Caco-2 (cell line): ENCODE measurements at regions not wholly inside any gene's neighbourhood (a gene's known extent, or its start where the extent isn't known, plus 50 kb on each side); places are given as distances from the start of the nearest gene placed in this dataset.

Experiments
- BruUV-seq: library from RNA; stranded (reverse); fragments of 400-500 nt; replicated peaks from 2 replicates; lab custom pipeline; 2021; lab: Mats Ljungman, UMichigan
- CTCF ChIA-PET: fragments of 300-600 bp; sonication (Branson Sonifier 250); formaldehyde crosslinking; loops from one replicate; lab custom pipeline; 2022; ENCODE audit warnings: antibody characterized with exemption; lab: Charles Lee
- POLR2A ChIA-PET: fragments of 300-600 bp; sonication (Branson Sonifier 250); formaldehyde crosslinking; loops from one replicate; lab custom pipeline; 2022; ENCODE audit warnings: antibody characterized with exemption; lab: Charles Lee
- DNase-seq, 2 experiments: peaks; one replicate each; pipeline versions ENCODE4 v3.0.0 to v3.0.0-alpha.2; 2020 to 2022
- H3K27me3 ChIP-seq: replicated peaks from 2 replicates; pipeline ENCODE4 v1.6.0; 2011; ENCODE audit warnings: low read length; ENCODE audit not compliant: control insufficient read depth, insufficient read depth
- H3K36me3 ChIP-seq: 2 replicates; pipeline ENCODE4 v1.5.1; 2011; ENCODE audit warnings: low read length; ENCODE audit not compliant: control insufficient read depth, insufficient read depth
- H3K4me1 ChIP-seq: fragments of 250-450 bp; sonication (Bioruptor Pico); 2 replicates; pipeline ENCODE4 v1.5.1; 2020; ENCODE audit warnings: mild to moderate bottlenecking
- H3K4me3 ChIP-seq: 2 replicates; pipeline ENCODE4 v1.5.1; 2011; ENCODE audit warnings: low read depth, mild to moderate bottlenecking, control low read depth, low read length
- H3K9me3 ChIP-seq: fragments of 250-450 bp; sonication (Bioruptor Pico); 2 replicates; pipeline ENCODE4 v1.5.1; 2020; ENCODE audit warnings: mild to moderate bottlenecking, moderate library complexity
- H3K27ac Mint-ChIP-seq: one replicate; pipeline ENCODE4 v1.8.0; 2022; ENCODE audit warnings: mixed read lengths; ENCODE audit not compliant: unreplicated experiment
- H3K27me3 Mint-ChIP-seq: one replicate; pipeline ENCODE4 v1.8.0; 2022; ENCODE audit warnings: mixed read lengths; ENCODE audit not compliant: insufficient read depth, unreplicated experiment
- H3K36me3 Mint-ChIP-seq: one replicate; pipeline ENCODE4 v1.8.0; 2022; ENCODE audit warnings: mild to moderate bottlenecking, mixed read lengths; ENCODE audit not compliant: insufficient read depth, unreplicated experiment
- H3K4me1 Mint-ChIP-seq: one replicate; pipeline ENCODE4 v1.8.0; 2022; ENCODE audit warnings: low read depth, mixed read lengths; ENCODE audit not compliant: unreplicated experiment
- H3K4me3 Mint-ChIP-seq: one replicate; pipeline ENCODE4 v1.8.0; 2022; ENCODE audit warnings: mild to moderate bottlenecking, moderate library complexity, mixed read lengths; ENCODE audit not compliant: unreplicated experiment
- H3K9me3 Mint-ChIP-seq: one replicate; pipeline ENCODE4 v1.8.0; 2022; ENCODE audit warnings: mixed read lengths; ENCODE audit not compliant: unreplicated experiment
- intact Hi-C: fragments of 100-400 bp; cut with micrococcal nuclease; formaldehyde crosslinking; loops from one replicate; pipeline ENCODE4 v1.10.0; 2022; ENCODE audit not compliant: unreplicated experiment
- TF ChIP-seq, protein P1 (sequence below), 2 experiments: fragments of 200-600 bp in 1 of 2; IDR thresholded peaks; 1 replicate in 1 of 2; 2 replicates in 1 of 2; pipeline versions ENCODE4 v1.5.1 to v1.8.0; 2011 to 2022; ENCODE audit warnings: antibody characterized with exemption in 1 of 2, control low read depth in 1 of 2, inconsistent platforms in 1 of 2, low read depth in 1 of 2, low read length in 1 of 2, mild to moderate bottlenecking in 1 of 2, moderate library complexity in 1 of 2; ENCODE audit not compliant: insufficient read depth in 1 of 2, severe bottlenecking in 1 of 2, unreplicated experiment in 1 of 2

DNA sequence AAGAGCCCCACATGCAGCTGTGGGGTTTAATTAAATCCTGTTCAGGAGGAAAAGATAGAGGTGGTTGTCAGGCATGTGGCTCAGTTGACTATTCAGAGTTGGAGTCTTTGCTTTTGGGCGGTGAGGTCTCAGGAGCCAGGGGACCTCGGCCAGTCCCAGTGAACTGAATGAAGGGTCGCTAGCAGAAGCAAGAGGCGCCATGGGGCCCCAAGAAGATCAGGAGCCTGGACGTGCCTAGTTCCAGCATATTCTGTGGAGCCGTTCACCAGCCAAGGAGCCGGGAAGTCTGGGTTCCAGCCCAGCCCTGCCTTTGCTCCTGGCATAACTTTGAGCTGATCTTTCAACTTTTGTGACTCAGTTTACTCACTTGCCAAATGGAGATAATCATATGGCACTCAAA, 217.7 kb upstream of the IRF2BP2 start:
- peaks cover 10% of the 10 kb centered on the region for H3K4me1 Mint-ChIP-seq
- no peaks in the 10 kb centered on the region for H3K36me3 Mint-ChIP-seq
- TF ChIP-seq, protein P1, sequence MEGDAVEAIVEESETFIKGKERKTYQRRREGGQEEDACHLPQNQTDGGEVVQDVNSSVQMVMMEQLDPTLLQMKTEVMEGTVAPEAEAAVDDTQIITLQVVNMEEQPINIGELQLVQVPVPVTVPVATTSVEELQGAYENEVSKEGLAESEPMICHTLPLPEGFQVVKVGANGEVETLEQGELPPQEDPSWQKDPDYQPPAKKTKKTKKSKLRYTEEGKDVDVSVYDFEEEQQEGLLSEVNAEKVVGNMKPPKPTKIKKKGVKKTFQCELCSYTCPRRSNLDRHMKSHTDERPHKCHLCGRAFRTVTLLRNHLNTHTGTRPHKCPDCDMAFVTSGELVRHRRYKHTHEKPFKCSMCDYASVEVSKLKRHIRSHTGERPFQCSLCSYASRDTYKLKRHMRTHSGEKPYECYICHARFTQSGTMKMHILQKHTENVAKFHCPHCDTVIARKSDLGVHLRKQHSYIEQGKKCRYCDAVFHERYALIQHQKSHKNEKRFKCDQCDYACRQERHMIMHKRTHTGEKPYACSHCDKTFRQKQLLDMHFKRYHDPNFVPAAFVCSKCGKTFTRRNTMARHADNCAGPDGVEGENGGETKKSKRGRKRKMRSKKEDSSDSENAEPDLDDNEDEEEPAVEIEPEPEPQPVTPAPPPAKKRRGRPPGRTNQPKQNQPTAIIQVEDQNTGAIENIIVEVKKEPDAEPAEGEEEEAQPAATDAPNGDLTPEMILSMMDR (IDR thresholded peaks at IDR 0.05; ENCODE audit: insufficient read depth in 1 of 2, low read depth in 1 of 2, low read length in 1 of 2, severe bottlenecking in 1 of 2, unreplicated experiment in 1 of 2), result no peak
- POLR2A ChIA-PET, result no interaction called here
- no peaks in the 10 kb centered on the region for H3K9me3 Mint-ChIP-seq
- peaks cover 19% of the 10 kb centered on the region; the same call in 1 of the 2 replicates for H3K4me1 ChIP-seq
- H3K27ac Mint-ChIP-seq, result no peak overlapping the region
- intact Hi-C loops, result no loop called here
- CTCF ChIA-PET, result no interaction called here
- H3K36me3 ChIP-seq, result no peaks in the 10 kb centered on the region
- H3K4me3 ChIP-seq, result no peak overlapping the region
- BruUV-seq, result no TSS peak
- DNase-seq, result no peak
- H3K9me3 ChIP-seq, result no peaks in the 10 kb centered on the region
- no peaks in the 10 kb centered on the region for H3K27me3 Mint-ChIP-seq
- H3K27me3 ChIP-seq, result no peaks in the 10 kb centered on the region
- no peak overlapping the region for H3K4me3 Mint-ChIP-seq

DNA sequence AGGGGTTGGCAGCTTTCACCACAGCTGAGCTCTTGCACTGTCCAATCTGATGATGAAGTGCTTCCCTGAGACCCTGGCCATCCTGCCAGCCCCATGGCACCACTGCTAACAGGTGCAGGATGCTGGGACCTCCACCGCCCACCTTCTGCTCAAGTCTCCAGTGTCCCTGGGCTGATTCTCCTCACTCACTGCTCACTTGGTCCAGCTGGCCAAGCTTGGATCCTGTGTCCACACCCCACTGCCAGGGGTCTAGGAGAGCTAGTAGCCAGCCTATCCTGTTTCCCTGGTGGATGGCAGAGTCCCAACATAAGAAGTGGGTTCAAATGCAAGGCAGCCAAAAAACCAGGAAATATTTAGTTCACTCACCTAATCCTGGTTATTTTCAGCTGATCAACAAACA, 217.2 kb upstream of the IRF2BP2 start:
- H3K4me3 Mint-ChIP-seq, result no peak overlapping the region
- ChIA-PET POLR2A (no interaction called here), CTCF (no interaction called here)
- H3K36me3 ChIP-seq, result no peaks in the 10 kb centered on the region
- intact Hi-C loops, result no loop called here
- no peak for DNase-seq
- no peaks in the 10 kb centered on the region for H3K27me3 Mint-ChIP-seq
- H3K36me3 Mint-ChIP-seq, result no peaks in the 10 kb centered on the region
- no peaks in the 10 kb centered on the region for H3K9me3 ChIP-seq
- no peaks in the 10 kb centered on the region for H3K27me3 ChIP-seq
- peaks cover 10% of the 10 kb centered on the region for H3K4me1 Mint-ChIP-seq
- H3K4me1 ChIP-seq, result peaks cover 20% of the 10 kb centered on the region; the same call in 1 of the 2 replicates
- no peak overlapping the region for H3K27ac Mint-ChIP-seq
- no peaks in the 10 kb centered on the region for H3K9me3 Mint-ChIP-seq
- TF ChIP-seq, protein P1 (IDR thresholded peaks at IDR 0.05; ENCODE audit: insufficient read depth in 1 of 2, low read depth in 1 of 2, low read length in 1 of 2, severe bottlenecking in 1 of 2, unreplicated experiment in 1 of 2), result no peak
- no peak overlapping the region for H3K4me3 ChIP-seq
- no TSS peak for BruUV-seq

DNA sequence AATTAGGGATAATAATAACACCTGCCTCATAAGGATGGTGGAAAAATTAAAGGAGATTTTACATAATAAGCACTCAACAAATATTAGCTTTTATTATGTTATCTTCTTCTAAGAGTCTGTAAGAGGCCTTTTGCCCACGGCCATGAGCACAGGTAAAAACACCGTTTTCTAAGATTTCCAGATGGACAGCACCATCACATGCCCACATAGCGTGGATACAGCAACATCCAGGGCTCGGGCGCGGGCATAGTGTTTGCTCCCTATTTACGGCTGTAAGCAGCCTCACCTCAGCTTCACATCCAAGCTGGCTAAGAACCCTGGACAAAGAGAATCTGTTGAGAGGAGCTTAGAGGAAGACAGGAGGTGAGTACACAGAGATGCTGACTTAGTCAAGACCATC, 216.4 kb upstream of the IRF2BP2 start:
- H3K4me1 Mint-ChIP-seq, result peaks cover 10% of the 10 kb centered on the region
- no peaks in the 10 kb centered on the region for H3K9me3 Mint-ChIP-seq
- CTCF ChIA-PET, result no interaction called here
- H3K36me3 Mint-ChIP-seq, result no peaks in the 10 kb centered on the region
- Histone ChIP-seq H3K36me3 (no peaks in the 10 kb centered on the region), H3K9me3 (no peaks in the 10 kb centered on the region; the same call in 1 of the 2 replicates), H3K4me3 (no peak overlapping the region), H3K27me3 (no peaks in the 10 kb centered on the region), H3K4me1 (peaks cover 28% of the 10 kb centered on the region; the same call in 1 of the 2 replicates)
- H3K27ac Mint-ChIP-seq, result no peak overlapping the region
- BruUV-seq, result no TSS peak
- TF ChIP-seq, protein P1 (IDR thresholded peaks at IDR 0.05; ENCODE audit: insufficient read depth in 1 of 2, low read depth in 1 of 2, low read length in 1 of 2, severe bottlenecking in 1 of 2, unreplicated experiment in 1 of 2), result no peak
- no peak overlapping the region for H3K4me3 Mint-ChIP-seq
- POLR2A ChIA-PET, result no interaction called here
- intact Hi-C loops, result no loop called here
- no peaks in the 10 kb centered on the region for H3K27me3 Mint-ChIP-seq
- no peak for DNase-seq
